ENCODE measurements at regions not wholly inside any gene's neighbourhood (a gene's known extent, or its start where the extent isn't known, plus 50 kb on each side); places are given as distances from the start of the nearest gene placed in this dataset.

DNA sequence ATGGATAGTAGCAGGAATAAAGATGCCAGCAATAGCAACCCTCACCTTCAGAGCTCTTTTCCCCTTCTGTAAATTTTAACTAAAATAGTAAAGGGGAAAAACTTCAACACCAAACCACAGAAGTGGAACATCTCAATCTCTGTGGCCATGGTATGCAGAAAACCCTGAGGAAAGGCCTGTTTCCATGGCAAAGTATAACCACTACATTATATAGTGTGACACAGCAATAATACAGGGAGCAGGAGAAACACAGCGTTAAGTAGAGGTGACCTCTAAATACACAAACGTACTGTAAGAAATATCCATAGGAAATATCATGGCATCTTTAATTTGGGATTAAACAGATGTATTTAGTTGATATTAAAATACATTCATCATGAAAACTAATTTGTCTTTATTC, 106.4 kb downstream of the SLC24A2 start:
- TF ChIP-seq, protein P1, sequence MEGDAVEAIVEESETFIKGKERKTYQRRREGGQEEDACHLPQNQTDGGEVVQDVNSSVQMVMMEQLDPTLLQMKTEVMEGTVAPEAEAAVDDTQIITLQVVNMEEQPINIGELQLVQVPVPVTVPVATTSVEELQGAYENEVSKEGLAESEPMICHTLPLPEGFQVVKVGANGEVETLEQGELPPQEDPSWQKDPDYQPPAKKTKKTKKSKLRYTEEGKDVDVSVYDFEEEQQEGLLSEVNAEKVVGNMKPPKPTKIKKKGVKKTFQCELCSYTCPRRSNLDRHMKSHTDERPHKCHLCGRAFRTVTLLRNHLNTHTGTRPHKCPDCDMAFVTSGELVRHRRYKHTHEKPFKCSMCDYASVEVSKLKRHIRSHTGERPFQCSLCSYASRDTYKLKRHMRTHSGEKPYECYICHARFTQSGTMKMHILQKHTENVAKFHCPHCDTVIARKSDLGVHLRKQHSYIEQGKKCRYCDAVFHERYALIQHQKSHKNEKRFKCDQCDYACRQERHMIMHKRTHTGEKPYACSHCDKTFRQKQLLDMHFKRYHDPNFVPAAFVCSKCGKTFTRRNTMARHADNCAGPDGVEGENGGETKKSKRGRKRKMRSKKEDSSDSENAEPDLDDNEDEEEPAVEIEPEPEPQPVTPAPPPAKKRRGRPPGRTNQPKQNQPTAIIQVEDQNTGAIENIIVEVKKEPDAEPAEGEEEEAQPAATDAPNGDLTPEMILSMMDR (IDR thresholded peaks at IDR 0.05) = no peak
- TF ChIP-seq POLR2A (IDR thresholded peaks at IDR 0.05) (no peak), POLR2AphosphoS5 (IDR thresholded peaks at IDR 0.05) (no peak), EP300 (IDR thresholded peaks at IDR 0.05) (no peak)

All from gastroesophageal sphincter (tissue), 3 donors.